HFFc6 (cell line): ENCODE measurements at regions not wholly inside any gene's neighbourhood (a gene's known extent, or its start where the extent isn't known, plus 50 kb on each side); places are given as distances from the start of the nearest gene placed in this dataset.

Experiments used
- DNase-seq: peaks from one replicate; pipeline ENCODE4 v3.0.0-alpha.2; 2018
- H3K27ac Mint-ChIP-seq: 2 replicates; pipeline ENCODE4 v1.8.0; 2020; ENCODE audit warnings: mild to moderate bottlenecking, mixed read lengths
- H3K27me3 Mint-ChIP-seq: 2 replicates; pipeline ENCODE4 v1.8.0; 2021; ENCODE audit warnings: mild to moderate bottlenecking, moderate library complexity, mixed read lengths; ENCODE audit not compliant: insufficient read depth
- H3K36me3 Mint-ChIP-seq: 2 replicates; pipeline ENCODE4 v1.8.0; 2021; ENCODE audit warnings: low read depth, mixed read lengths
- H3K4me1 Mint-ChIP-seq: 2 replicates; pipeline ENCODE4 v1.8.0; 2020; ENCODE audit warnings: low read depth, mixed read lengths
- H3K4me3 Mint-ChIP-seq: 2 replicates; pipeline ENCODE4 v1.8.0; 2020; ENCODE audit warnings: mild to moderate bottlenecking, moderate library complexity, mixed read lengths
- H3K9me3 Mint-ChIP-seq: 2 replicates; pipeline ENCODE4 v1.8.0; 2020; ENCODE audit warnings: mild to moderate bottlenecking, mixed read lengths
- CTCF ChIP-seq: fragments of 200-600 bp; sonication (generic); IDR thresholded peaks from 2 replicates; pipeline ENCODE4 v1.5.0; 2021; ENCODE audit warnings: antibody characterized with exemption, mild to moderate bottlenecking

GRCh38 chr2:171216631-171217030 lies 55.9 kb upstream of the TLK1 start:
- no peak for DNase-seq
- Mint-ChIP-seq H3K4me3 (no peak overlapping the region), H3K36me3 (peaks cover 12% of the 10 kb centered on the region), H3K27me3 (peaks cover 2% of the 10 kb centered on the region), H3K27ac (no peak overlapping the region), H3K4me1 (no peaks in the 10 kb centered on the region), H3K9me3 (peaks cover 12% of the 10 kb centered on the region)
- TF ChIP-seq CTCF = no peak

GRCh38 chr2:171214093-171214492 lies 53.4 kb upstream of the TLK1 start:
- no peak for DNase-seq
- Mint-ChIP-seq H3K9me3 (peaks cover 9% of the 10 kb centered on the region), H3K4me3 (no peak overlapping the region), H3K36me3 (peaks cover 8% of the 10 kb centered on the region), H3K27ac (no peak overlapping the region), H3K27me3 (no peaks in the 10 kb centered on the region; the same call in none of the 2 replicates), H3K4me1 (peaks cover 11% of the 10 kb centered on the region)
- no peak for TF ChIP-seq CTCF

- peak; percentile 11 for DNase-seq
- no peak overlapping the region for H3K27ac Mint-ChIP-seq
- no peaks in the 10 kb centered on the region for H3K9me3 Mint-ChIP-seq
- TF ChIP-seq CTCF = no peak
- no peak overlapping the region; the same call in 1 of the 2 replicates for H3K4me3 Mint-ChIP-seq
- H3K27me3 Mint-ChIP-seq = no peaks in the 10 kb centered on the region; the same call in none of the 2 replicates
- peaks cover 11% of the 10 kb centered on the region for H3K4me1 Mint-ChIP-seq
- no peaks in the 10 kb centered on the region for H3K36me3 Mint-ChIP-seq
Measured at GRCh38 chr2:171210864-171211431, 50.3 kb upstream of the TLK1 start.
